ENCODE measurements at regions not wholly inside any gene's neighbourhood (a gene's known extent, or its start where the extent isn't known, plus 50 kb on each side); places are given as distances from the start of the nearest gene placed in this dataset.
A peak's percentile ranks its signal among the peaks of the same experiment; 100 is the strongest.

- Histone ChIP-seq H3K4me3 (no peak overlapping the region), H3K27ac (peak overlapping the region in 1 of 2 donors; percentile 30)
- TF ChIP-seq CTCF (IDR thresholded peaks at IDR 0.05), result no peak
- no peak for DNase-seq (ENCODE audit: low spot score)
These were observed 60.2 kb upstream of the HS3ST1 start for GRCh38 chr4:11488657-11489452.

- TF ChIP-seq CTCF (IDR thresholded peaks at IDR 0.05), result no peak
- no peak for DNase-seq (ENCODE audit: low spot score)
- H3K27ac ChIP-seq, result no peak overlapping the region
- H3K4me3 ChIP-seq, result no peak overlapping the region
These were observed 59.3 kb upstream of the HS3ST1 start for GRCh38 chr4:11487868-11488544.

- TF ChIP-seq CTCF (IDR thresholded peaks at IDR 0.05), result no peak
- DNase-seq (ENCODE audit: low spot score), result no peak
- Histone ChIP-seq H3K4me3 (no peak overlapping the region), H3K27ac (no peak overlapping the region)
These were observed 58.4 kb upstream of the HS3ST1 start for GRCh38 chr4:11487139-11487538.

DNA sequence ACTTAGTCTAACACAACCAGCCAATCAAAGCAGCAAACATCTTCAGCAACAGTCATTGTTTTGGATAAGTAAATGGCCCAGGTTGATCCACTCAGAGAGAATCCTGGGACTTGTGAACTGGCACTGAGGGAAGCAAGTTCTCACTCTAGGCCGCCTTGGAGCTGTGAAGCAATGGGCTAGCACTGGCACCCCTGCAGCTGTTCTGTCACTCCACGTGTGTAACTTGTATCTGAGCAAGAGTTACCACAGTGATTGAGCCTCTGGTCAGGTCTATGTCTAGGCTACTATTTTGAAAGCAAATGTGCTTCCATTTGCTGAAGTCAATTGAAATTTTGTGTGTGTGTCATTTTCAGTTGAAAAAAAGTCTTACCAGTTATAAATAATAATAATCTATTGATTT, 57.2 kb upstream of the HS3ST1 start:
- TF ChIP-seq CTCF (IDR thresholded peaks at IDR 0.05), result no peak
- H3K4me3 ChIP-seq, result no peak overlapping the region
- H3K27ac ChIP-seq, result no peak overlapping the region
- DNase-seq (ENCODE audit: low spot score), result no peak

DNA sequence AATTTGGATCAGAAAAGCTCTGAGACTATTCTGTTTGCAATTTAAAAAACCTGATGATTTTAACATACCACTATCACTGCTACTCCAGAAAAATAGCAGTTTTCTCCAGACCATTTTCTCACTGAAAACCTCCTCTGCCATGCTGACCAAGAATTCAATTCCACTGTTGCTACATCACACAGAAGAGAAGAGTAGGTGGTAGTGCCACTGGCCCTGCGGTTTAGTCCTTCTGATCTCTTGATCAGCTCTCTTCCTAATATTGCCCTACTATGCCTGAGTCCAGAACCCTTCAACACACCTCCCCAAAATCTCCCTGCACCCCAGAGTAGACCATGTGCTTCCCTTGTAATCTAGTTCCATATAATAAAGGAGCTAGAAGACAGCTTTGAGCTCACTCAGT, 55.8 kb upstream of the HS3ST1 start:
- no peak overlapping the region for H3K4me3 ChIP-seq
- no peak for DNase-seq (ENCODE audit: low spot score)
- no peak for TF ChIP-seq CTCF (IDR thresholded peaks at IDR 0.05)

DNA sequence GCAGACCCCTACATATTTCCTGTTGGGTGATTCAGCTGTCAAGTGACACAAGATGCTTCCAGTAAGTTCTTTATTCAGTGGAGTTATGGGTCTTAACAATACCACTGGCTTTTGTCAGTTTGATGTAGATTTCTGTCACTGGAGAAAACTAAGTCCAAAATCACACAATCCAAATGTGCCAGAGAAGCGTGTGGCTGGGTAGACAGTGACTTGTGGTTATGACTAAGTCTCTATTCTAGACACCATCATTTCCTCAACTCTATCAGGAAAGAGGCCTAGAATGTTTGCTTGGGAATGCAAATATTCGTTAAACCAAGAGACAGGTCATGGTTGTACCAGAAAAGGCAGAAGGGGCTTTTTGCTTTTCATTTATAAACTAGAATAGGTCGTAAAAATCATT, 54.4 kb upstream of the HS3ST1 start:
- H3K27ac ChIP-seq, result no peak overlapping the region
- TF ChIP-seq CTCF (IDR thresholded peaks at IDR 0.05), result no peak
- no peak for DNase-seq (ENCODE audit: low spot score)
- no peak overlapping the region for H3K4me3 ChIP-seq

More for the DNA sequence above, 55.8 kb upstream of the HS3ST1 start:
- H3K27ac ChIP-seq, result no peak overlapping the region

DNA sequence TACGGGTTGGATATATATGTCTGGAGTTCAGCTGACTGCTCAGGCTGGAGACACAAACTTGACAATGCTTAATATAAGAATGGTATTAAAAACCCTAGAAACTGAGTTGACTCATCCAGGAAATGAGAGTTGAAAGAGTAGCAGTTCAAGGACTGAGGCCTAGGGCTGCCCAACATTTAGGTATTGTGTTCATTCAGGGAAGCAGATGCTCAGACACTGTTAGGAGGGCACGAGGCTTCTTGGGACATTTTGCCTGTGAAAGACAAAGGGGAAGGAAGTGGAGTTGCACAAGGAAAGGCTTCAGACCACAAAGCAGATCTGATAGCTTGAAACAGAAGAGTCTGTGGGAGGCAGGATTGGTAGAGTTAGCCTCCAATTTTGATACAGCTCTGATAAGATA, 52.0 kb upstream of the HS3ST1 start:
- DNase-seq (ENCODE audit: low spot score), result no peak
- no peak for TF ChIP-seq CTCF (IDR thresholded peaks at IDR 0.05)
- peak overlapping the region in 1 of 2 donors; percentile 49 for H3K27ac ChIP-seq
- H3K4me3 ChIP-seq, result no peak overlapping the region
